ENCODE measurements at regions not wholly inside any gene's neighbourhood (a gene's known extent, or its start where the extent isn't known, plus 50 kb on each side); places are given as distances from the start of the nearest gene placed in this dataset.
A peak's percentile ranks its signal among the peaks of the same experiment; 100 is the strongest.

DNA sequence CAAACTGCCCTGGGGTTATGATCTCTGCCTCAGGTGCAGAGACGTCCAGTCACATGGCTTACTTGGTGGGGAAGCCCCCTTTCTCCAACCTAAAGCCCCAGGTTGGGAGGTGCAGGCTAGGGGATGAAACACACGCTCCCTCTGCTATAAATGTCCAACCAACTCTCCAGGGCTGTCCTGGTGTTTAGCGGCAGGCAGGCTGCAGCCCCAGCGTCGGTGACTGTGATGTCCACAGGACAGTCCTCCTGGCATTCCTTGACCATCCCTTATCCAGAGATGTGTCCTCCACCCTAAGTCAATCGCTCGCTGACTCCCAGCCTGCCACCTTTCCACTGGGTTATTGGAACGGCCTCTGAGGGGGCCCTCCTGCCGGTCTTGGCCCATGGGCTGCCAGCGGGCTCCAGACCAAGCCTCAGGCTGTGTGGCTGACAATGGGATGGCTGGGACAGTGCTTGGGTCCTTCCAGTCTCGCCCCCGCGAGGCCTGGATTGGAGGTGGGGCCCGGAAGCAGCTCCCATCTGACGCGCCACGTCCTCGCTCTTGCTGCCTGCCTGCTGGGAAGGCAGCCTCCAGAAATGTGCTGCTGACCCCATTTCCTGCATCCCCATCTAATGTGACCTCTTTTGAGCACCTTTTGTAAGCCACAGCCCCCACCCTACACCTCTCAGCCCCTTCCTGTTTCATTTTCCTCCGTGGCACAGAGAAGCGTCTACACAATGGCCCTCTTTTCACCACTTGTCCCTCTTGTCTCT is 60.8 kb upstream of the ADRA2C start:
- DNase-seq (ENCODE audit: low read depth), result no peak

DNA sequence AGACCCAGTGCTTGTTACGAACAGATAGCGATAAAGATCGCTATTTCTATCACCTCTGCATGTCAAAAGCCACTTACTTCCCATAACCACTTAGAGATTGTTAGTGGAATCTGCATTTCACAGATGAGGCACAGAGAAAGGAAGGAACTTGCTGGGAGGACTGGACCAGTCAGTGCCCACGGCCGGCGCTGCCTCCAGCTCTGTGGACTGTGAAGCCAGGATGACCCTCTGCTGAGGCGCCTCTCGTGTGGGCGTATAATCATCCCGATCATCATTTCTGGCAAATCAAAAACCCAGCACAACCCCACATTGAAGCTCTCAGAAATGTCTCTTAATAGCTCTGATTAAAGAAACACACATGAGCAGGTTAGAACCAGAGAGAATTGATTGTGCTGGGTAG is 61.5 kb upstream of the ADRA2C start:
- DNase-seq (ENCODE audit: low read depth), result no peak

DNA sequence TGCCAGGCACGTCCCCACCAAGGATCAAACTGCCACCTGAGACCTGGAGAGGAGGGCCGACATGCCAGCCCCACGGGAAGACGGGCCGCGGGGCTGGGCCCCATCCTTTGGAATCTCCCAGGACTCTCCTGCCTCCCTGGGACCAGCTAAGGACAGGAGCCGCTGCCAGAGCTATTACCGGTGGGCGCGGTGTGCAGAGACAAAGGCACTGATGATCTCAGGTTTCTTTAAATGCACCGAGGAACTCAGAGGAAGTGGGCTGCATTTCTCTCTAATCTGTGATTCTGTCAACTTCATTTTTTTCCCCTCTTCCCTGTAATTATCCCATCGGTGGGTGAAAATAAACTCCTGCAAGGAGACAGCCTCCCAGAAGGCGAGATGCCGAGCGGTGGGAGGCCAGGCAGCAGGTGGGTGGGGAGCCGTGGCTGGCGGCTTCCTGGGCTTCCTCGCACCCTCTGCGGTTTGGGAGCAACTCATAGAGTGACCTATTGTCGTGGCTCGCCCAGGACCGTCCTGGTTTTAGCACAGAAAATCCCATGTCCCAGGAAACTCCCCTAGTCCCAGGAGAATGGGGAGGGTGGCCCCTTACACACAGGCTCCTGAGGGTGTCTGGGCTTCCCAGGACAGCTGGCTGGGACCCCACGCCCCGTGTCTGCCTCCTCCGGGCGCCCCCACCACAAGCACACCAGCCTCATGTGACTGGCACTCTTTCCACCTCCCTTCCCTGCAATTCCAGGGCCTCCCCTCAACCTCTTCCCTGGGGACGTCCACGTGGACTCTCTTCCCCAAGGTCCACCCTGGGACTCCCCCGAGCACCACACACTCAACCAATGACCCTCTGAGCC is 62.3 kb upstream of the ADRA2C start:
- DNase-seq (ENCODE audit: low read depth), result no peak

DNA sequence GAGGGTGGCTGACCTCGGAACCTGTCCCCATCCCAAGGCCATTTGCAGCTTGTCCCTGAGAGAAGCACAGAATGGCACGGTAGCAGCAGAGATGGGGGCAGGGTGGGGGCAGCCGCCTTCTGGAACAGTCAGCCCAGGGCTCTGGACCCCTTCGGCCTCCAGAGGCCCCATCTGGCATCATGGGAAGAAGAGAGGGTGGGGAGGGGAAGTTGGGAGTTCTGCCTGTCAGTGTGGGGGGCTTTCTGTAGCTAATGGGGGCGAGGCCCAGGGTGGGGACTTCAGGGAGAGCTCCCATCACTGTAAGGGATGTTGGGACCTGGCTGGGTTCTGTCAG is 62.9 kb upstream of the ADRA2C start:
- no peak for DNase-seq (ENCODE audit: low read depth)

DNA sequence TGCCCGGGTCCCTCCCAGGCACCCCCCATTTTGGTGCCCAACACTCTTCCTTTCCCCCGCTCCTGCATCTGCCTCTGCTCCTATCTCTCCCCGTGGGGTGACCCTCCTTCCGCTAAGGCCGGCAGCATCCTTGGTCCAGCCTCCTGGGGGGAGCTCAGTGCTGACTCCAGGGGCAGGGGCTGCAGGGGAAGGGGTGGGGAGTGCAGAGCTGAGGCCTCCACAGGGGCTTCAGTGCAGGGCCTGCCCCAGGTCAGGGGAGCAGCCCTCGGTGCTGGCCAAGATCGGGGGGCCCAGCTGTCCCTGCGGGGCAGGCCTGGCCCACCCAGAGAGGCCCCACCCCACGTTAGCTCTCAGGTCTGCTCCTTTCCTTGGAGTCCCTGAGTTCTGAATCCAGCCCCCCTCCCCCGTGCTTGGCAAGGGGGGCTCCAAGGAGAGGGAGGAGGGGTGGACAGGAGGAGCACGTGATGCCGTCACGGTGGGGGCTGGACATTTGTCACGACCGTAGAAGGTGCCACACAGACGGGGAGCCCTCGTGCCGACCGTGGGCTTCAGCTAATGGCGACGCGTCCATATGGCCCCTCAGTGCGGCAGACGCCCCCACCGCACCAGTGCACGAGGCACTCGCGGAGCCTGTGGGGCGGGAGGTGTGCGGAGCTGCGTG is 63.5 kb upstream of the ADRA2C start:
- no peak for DNase-seq (ENCODE audit: low read depth)

DNA sequence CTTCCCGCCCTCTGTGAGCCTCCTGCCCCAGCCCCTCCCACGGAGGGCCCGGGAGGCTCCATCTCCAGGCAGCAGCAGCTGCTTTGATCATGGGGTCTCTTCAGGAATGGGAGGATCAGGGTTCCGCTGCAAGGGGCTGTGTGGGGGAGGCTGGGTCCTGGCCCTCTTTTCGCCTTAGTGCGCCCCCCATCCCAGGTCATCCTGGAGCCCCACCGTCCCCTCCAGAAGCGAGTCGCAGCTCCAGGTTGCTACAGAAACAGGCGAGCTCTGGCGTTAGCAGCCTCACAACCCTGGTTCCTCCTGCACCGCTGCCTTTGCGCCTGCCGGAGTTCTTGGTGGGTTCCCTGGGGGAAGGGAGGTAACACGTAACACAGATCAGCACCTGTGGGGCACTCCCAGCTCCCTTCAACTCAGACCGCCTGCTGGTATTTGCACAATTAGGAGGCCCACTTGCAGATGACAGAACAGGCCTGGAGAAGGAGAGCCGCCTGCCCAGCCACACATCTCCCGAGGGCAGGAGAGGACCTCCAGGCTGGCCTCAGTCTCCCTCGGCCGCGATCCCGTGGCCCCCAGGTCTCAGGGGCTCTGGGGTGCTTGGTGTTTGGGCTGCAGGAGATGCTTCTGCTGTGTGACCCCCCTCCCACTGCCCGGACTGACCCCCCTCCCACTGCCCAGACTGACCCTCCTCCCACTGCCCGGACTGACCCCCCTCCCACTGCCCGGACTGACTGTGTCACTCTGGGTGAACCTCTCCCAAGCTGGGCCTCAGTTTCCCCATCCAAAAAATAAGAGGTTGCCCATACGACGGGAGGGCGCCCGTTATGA is 64.2 kb upstream of the ADRA2C start:
- DNase-seq (ENCODE audit: low read depth), result no peak

DNA sequence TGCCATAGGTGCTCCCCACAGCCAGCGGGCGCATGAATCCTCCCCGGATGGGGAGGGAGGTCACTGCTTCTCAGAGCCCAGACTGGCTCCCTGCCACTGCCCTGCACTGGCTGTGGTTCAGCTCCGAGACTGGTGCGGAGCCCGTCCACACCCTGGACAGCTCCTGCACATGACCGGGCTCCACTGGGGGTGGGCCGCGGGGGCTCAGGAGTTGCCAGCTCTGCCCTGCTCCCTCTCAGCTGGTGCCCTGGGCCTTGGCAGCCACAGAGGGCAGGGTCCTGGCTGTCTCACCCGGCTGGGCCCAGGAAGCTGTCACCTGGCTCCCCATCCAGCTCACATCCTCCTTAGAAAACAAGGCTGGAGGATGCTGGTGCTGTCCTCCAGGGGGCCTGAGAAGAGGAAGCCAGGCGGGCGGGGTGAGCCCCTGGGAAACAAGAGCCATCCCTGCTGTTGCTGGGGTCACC is 64.9 kb upstream of the ADRA2C start:
- no peak for DNase-seq (ENCODE audit: low read depth)

DNA sequence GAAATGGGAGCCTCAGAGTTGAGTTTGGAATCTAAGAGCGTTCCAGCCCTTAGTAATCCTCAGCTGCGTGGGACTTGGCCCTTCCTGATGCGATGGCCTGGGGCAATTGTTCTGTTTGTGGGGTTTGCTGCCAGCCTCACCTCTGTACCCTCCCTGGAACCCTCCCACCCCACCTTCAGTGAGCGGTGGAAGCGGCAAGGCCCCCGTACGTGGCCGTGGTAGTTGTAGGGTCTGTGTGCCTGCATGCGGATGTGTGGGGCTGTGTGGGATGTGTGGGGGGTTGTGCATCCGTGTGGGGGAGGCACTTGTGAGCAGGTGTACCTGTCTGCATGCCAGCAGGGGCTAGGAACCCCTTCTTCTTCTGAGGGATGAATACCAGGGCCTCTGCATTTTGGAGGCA is 65.4 kb upstream of the ADRA2C start:
- DNase-seq (ENCODE audit: low read depth), result no peak

DNA sequence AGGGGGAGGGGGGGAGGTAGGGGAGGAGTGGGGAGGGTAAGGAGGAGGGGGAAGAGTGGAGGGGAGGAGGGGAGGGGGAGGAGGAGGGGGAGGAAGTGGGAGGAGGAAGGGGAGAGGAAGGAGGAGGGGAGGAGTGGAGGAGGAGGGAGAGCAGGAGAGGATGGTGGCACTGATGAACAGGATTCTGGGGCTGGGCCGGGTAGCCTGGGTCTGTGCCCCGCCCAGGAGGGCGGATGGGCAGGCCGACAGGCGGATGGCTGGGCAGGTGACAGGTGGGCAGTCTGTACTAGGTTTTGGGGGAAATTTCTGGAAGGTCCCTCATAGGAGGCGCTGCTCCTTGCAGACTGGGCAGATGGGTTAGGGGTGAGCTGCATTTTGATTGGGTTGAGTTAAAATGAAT is 66.0 kb upstream of the ADRA2C start:
- DNase-seq (ENCODE audit: low read depth), result no peak

DNA sequence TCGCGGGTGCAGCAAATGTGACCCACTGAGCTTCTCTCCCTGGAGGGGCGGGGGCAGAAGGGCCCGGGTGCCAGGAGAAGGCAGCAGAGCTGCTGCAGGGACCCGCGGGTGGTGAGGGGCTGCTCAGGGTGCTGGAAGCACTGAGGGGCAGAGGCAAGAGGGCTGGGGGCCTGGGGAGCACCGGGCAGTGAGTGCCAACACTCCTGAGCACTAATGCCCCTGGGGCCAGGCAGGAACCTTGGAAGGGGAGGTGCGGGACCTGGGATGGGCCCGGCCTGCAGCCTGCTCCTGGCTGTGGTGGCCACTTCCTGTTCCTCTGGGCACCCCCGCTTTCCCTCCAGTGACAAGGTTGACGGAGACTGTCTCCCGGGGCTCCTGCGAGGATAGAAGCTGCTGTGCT is 66.5 kb upstream of the ADRA2C start:
- DNase-seq (ENCODE audit: low read depth), result no peak

DNA sequence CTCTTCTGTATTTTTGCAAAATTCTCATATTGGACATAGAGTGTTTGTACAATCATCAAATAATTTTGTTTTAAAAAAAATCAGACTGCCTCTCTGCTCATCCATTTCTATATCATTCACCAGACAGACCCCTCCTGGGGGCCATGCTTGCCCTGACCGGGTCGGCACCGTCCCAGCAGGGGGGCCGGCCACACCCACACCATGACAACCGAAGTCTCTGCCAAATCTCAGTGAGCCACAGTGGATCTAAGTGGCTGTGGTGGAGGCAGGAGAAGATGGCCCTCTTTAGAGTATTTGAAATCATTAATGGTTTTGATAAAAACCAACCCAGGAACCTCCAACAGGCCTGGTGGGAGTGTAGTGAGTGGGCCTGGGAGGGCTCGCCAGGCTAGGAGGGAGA is 66.9 kb upstream of the ADRA2C start:
- DNase-seq (ENCODE audit: low read depth), result no peak

DNA sequence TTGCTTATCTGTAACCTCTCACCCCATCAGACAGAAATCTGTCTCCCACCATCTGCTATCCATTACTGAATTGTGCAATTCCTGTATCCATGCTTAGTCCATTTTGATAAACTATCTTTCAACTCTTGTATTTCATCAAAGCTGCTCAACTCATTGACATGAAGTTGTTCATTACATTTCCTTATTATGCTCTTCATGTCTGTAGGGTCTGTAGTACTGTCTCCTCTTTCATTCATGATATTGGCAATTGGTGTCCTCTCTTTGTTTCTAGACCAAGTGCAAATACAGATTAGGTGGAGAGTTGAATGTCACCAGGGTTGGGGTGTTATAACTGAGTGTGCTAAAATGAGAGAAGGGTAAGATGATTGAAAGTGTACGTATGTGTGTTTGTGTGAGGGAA is 69.2 kb upstream of the ADRA2C start:
- DNase-seq (ENCODE audit: low read depth), result no peak

DNA sequence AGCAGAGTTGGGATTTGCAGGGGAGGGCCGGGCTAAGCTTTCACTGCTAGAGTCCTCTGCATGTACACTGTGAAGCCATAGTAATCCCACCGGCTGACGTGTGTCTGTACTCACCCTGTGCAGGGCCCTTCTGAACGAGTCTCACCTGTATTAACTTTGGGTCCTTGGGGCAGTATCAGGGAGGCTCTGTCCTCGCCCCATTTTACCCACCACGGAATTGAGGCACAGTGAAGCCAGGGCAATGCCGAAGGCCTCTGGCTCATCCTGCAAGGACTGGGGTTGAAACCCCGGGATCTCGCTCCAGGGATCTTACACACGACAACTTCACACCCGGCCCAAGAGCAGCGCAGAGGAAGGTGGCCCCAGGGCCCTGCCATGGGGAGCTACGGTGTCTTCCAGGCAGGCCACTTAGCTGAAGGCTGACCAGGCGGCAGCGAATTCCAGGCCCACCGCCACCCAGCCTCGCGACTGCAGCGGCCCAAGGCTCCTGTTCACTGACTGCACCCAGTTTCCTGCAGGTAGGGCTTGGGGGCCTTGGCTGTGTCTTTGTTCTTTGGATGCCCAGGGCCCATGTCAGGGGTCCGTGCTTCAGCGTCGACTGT is 75.5 kb upstream of the ADRA2C start:
- no peak for DNase-seq (ENCODE audit: low read depth)

DNA sequence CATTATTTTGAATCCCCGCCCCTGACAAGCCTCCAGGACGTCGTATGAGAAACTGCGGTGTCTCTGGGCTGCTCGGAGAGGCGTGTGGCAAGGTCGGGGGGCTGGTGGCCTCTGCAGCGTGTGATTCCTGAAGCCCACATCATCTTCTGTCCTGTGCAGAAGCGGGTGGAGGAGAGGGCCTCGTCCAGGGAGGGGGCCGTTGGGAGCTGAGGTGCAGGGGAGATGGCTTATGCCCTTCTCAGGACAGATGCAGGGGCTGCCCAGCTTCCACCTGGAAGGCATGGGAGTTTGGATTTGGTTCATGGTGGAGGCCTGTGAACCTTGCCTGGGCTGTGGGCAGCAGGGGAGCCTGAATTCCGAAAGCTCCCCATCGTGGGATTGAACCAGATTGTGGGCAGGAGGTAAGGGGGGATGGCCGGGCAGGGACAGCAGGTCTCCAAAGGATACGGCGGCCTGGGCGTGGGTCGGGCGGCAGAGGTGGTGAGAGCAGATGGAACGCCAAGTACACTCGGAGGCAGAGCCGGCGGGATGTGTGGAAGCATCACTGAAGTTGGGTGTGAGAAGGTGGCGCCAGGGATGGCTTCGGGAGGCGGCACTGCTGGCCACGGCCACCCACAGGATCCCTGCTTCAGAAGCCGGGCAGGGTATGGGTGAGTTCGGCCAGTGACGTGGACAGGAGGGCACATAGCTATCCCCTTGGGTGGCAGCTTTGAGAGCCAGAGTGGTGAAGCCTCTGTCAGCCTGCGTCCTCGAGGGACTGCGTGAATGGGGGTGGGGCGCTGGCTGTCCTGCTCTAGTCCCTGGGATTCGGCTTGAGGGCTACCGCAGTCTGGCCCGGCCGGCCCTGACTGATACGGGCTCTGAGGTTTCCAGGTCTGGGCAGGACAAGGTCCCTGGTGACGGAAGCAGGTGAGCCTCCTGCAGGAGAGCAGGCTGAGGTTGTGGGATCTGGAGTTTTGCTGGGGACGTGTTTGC is 76.3 kb upstream of the ADRA2C start:
- DNase-seq (ENCODE audit: low read depth), result no peak

DNA sequence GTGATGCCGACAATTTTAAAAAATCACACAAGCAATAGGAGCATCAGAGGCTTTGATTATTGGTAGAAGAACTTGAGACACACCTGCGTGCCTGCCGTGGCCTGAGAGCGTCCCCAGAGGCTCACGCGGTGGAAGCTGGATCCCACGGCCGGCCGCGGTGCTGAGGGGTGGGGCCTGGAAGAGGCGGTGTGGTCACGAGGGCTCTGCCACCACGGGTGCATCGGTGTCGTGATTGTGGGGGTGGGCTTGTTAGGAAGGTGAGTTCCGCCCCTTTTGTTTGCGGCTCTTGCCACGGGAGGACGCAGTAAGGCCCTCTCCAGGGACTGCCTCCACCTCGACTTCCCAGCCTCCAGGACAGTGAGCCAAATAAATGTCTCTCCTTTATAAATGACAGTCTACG is 77.2 kb upstream of the ADRA2C start:
- DNase-seq (ENCODE audit: low read depth), result no peak

DNA sequence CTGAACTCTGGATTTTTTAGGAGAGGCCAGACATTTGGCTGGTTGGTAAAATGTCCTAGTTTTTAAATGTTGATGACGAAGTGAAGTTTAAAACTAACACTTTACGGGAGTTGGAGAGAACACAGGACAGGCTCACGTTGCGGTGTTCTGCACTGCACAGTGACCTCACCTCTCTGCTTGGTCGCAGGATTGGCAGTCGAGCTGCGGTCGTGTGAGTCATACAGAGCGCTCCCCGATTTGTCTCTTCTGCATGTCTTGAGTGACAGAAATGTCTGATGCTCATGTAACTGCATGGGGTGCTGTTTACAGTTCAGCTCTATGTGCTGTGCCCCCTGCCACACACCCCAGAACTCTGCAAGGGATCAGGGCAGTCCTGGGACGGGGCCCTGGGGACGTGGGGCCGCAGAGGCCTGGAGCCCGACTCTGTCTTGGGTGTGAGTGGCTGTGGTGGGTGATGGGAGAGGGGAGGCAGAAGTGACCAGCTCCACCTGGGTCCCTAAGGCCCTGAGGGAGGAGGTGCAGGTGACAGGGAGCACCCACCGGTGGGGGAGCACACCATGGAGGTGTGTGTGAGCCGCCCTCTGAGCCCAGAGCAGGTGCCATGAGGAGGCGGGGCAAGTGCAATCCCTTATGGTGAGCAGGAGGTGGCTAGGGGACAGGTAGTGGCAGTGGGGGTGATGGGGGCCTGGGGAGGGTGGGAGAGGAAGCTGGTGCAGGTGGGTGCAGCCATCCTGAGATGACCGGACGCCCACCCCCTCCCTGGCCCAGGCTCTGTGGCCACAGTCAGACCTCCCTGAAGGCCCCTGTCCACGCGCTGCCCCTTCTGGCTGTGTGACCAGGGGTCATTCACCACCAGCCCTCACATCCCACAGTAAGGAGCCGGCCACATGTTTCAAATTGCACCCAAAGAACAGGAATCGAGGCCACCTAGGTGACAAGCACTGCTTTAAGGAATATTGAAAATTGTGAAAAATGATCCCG is 77.9 kb upstream of the ADRA2C start:
- peak; percentile 33 for DNase-seq (ENCODE audit: low read depth)

DNA sequence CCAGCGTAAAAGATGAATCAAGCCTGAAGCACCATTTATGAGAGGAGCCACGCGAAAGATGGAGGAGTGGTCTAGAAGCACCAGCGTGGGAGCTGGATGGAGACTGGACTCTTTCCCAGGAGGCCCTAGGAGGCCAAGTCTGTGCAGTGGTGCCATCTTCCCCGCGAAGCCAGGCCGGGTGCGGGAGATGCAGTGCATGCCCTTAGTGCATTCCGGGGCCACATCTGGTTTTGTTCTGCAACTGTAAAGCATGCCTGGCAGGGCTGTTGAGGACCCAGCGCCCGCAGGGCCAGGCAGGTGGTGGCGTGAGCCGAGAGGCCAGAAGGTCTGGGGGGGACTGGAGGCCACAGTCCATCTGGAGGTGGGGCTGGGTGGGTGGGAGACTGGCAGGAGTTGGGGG is 78.6 kb upstream of the ADRA2C start:
- DNase-seq (ENCODE audit: low read depth), result no peak

DNA sequence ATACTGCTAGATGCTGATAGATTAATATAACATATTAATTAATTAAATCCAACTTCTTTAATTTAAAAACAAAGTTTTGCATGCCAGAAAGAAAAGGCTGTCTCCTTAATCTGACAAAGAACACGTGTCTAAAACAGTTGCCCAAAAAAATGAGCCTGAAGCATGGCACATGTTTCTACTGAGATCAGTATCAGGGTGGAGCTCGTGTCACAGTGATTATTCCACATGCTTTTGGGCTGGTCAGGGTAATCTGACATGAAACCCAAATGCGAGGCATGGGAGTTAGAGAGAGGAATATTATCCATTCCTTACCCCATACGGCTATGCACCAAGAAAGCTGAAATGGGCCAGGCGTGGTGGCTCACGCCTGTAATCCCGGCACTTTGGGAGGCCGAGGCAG is 79.4 kb upstream of the ADRA2C start:
- no peak for DNase-seq (ENCODE audit: low read depth)

DNA sequence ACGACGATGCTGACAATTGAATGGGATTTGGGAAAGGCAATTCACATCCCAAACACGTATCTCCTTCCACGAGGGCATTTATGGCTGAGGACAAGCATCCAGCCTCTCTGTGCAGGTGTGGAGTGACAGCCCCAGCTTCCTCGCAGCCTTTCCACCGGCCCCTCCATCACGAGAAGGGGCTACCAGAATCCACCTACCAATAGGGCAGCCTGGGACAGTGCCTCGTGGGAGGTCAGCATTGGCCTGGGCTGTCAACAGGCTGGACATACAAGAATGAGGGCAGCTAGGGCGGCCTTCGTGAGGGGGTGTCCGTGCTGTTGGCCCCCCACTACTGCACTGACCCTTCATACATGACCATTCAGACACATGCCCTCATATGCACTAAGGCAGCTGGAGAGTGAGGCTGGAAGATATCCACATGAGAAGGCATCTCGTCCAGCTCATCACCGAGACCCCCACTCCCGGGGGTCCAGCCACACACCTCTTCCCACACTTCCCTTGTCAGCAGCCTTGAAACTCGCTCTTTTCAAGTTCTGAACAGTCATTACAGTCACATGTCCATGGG is 81.0 kb upstream of the ADRA2C start:
- DNase-seq (ENCODE audit: low read depth), result no peak

All from RPMI7951 (cell line).